22Rv1 (cell line): ENCODE measurements at regions not wholly inside any gene's neighbourhood (a gene's known extent, or its start where the extent isn't known, plus 50 kb on each side); places are given as distances from the start of the nearest gene placed in this dataset.

Experiments
- ZFX ChIP-seq: fragments of 450-650 bp; IDR thresholded peaks from 2 replicates; pipeline ENCODE4 v1.6.1; 2017; ENCODE audit warnings: antibody characterized with exemption, borderline replicate concordance
- TF ChIP-seq, protein P1 (sequence below): fragments of 450-650 bp; IDR thresholded peaks from 2 replicates; pipeline ENCODE4 v1.5.1; 2017; ENCODE audit warnings: mild to moderate bottlenecking

DNA sequence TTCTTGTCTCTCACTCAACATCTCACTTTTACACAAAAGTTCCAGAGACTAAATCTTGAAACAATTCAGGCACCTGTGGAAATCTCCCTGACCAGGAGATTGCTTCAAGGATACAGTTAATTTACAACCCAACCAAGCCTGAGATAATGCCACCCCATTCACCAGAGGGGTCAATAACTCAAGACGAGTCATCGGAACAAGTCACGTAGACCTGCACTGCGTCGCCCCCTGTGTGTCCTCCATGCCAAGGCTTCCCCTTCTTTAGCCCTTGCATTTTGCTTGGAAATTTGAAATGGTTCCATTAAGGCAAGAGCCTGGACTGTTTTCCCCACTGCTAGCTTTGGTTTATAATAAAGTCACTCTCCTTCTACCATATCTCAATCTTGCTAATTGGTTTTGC is 129.0 kb upstream of the NEO1 start:
- TF ChIP-seq, protein P1, sequence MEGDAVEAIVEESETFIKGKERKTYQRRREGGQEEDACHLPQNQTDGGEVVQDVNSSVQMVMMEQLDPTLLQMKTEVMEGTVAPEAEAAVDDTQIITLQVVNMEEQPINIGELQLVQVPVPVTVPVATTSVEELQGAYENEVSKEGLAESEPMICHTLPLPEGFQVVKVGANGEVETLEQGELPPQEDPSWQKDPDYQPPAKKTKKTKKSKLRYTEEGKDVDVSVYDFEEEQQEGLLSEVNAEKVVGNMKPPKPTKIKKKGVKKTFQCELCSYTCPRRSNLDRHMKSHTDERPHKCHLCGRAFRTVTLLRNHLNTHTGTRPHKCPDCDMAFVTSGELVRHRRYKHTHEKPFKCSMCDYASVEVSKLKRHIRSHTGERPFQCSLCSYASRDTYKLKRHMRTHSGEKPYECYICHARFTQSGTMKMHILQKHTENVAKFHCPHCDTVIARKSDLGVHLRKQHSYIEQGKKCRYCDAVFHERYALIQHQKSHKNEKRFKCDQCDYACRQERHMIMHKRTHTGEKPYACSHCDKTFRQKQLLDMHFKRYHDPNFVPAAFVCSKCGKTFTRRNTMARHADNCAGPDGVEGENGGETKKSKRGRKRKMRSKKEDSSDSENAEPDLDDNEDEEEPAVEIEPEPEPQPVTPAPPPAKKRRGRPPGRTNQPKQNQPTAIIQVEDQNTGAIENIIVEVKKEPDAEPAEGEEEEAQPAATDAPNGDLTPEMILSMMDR = no peak
- no peak for TF ChIP-seq ZFX
